Testis (tissue), 2 donors: ENCODE measurements at regions not wholly inside any gene's neighbourhood (a gene's known extent, or its start where the extent isn't known, plus 50 kb on each side); places are given as distances from the start of the nearest gene placed in this dataset.

ENCODE experiments used
- DNase-seq: peaks from one replicate; pipeline ENCODE4 v3.0.0-alpha.2; 2019
- H3K27ac ChIP-seq, 2 donors: fragments of 200-600 bp; sonication (generic); one replicate each; pipeline ENCODE4 v1.5.1; 2019
- H3K27me3 ChIP-seq: fragments of 200-600 bp; sonication (generic); one replicate; pipeline ENCODE4 v1.5.1; 2019
- H3K36me3 ChIP-seq: fragments of 200-600 bp; sonication (generic); one replicate; pipeline ENCODE4 v1.5.1; 2017; ENCODE audit warnings: low read depth; ENCODE audit errors: missing control alignments
- H3K4me1 ChIP-seq: fragments of 200-600 bp; sonication (generic); one replicate; pipeline ENCODE4 v1.5.1; 2019
- H3K4me3 ChIP-seq, 2 donors: fragments of 200-600 bp; sonication (generic); one replicate each; pipeline ENCODE4 v1.5.1; 2017 to 2019
- H3K9me3 ChIP-seq: fragments of 200-600 bp; sonication (generic); one replicate; pipeline ENCODE4 v1.5.1; 2017
- CTCF ChIP-seq, 3 experiments: fragments of 450-650 bp in 2 of 3; fragments of 200-600 bp in 1 of 3; sonication (generic) in 1 of 3; IDR thresholded peaks; one replicate each; pipeline ENCODE4 v1.5.1; 2016 to 2019; ENCODE audit warnings: antibody characterized with exemption in 3 of 3, mild to moderate bottlenecking in 2 of 3, moderate library complexity in 1 of 3
- POLR2A ChIP-seq: fragments of 450-650 bp; IDR thresholded peaks from one replicate; pipeline ENCODE4 v1.6.1; 2017; ENCODE audit warnings: antibody characterized with exemption, mild to moderate bottlenecking, moderate library complexity
- WGBS, 2 donors: methylation state at CpG; one replicate each; pipeline ENCODE4 v1.1.5; 2018; 5-methylcytosine and 5-hydroxymethylcytosine counted together
- intact Hi-C: fragments of 100-400 bp; cut with DNase I; formaldehyde crosslinking; loops from one replicate; pipeline ENCODE4 v1.15.1; 2023; ENCODE audit warnings: low total_unique reads

- no peak for TF ChIP-seq CTCF (IDR thresholded peaks at IDR 0.05)
- TF ChIP-seq POLR2A = no peak
Observed at GRCh38 chr5:155309021-155309746, 295.6 kb downstream of the KIF4B start.

GRCh38 chr5:155311721-155312120 lies 298.2 kb downstream of the KIF4B start:
- Histone ChIP-seq H3K36me3 (no peaks in the 10 kb centered on the region), H3K4me3 (no peak overlapping the region), H3K9me3 (no peaks in the 10 kb centered on the region), H3K27me3 (no peaks in the 10 kb centered on the region), H3K4me1 (no peaks in the 10 kb centered on the region), H3K27ac (no peak overlapping the region)
- DNase-seq = no peak
- intact Hi-C loops = no loop called here
- TF ChIP-seq CTCF (IDR thresholded peaks at IDR 0.05) (no peak), POLR2A (no peak)
- 65 to 73% methylated on average over 1 of the region's 1 CpG for WGBS, 2 donors

More at GRCh38 chr5:155309021-155309746, 295.6 kb downstream of the KIF4B start:
- H3K27ac ChIP-seq = no peak overlapping the region
- no peaks in the 10 kb centered on the region for H3K36me3 ChIP-seq
- no peak for DNase-seq
- intact Hi-C loops = no loop called here
- no peaks in the 10 kb centered on the region for H3K27me3 ChIP-seq
- H3K9me3 ChIP-seq = no peaks in the 10 kb centered on the region
- no peaks in the 10 kb centered on the region for H3K4me1 ChIP-seq
- no peak overlapping the region for H3K4me3 ChIP-seq
- 76 to 87% methylated on average over 4 of the region's 4 CpGs for WGBS, 2 donors

GRCh38 chr5:155313518-155313917 lies 300.0 kb downstream of the KIF4B start:
- TF ChIP-seq POLR2A (no peak), CTCF (IDR thresholded peaks at IDR 0.05) (no peak)
- no peak for DNase-seq
- H3K9me3 ChIP-seq = no peaks in the 10 kb centered on the region
- no peaks in the 10 kb centered on the region for H3K27me3 ChIP-seq
- H3K4me3 ChIP-seq = no peak overlapping the region
- no peaks in the 10 kb centered on the region for H3K36me3 ChIP-seq
- no peak overlapping the region for H3K27ac ChIP-seq
- 92 to 94% methylated on average over 2 of the region's 2 CpGs for whole genome bisulfite sequencing, 2 donors
- intact Hi-C loops = no loop called here
- H3K4me1 ChIP-seq = no peaks in the 10 kb centered on the region

- Histone ChIP-seq H3K9me3 (no peaks in the 10 kb centered on the region), H3K4me1 (no peaks in the 10 kb centered on the region), H3K27me3 (no peaks in the 10 kb centered on the region), H3K36me3 (no peaks in the 10 kb centered on the region), H3K27ac (no peak overlapping the region), H3K4me3 (no peak overlapping the region)
- intact Hi-C loops = no loop called here
- TF ChIP-seq POLR2A (no peak), CTCF (IDR thresholded peaks at IDR 0.05) (no peak)
- 82 to 84% methylated on average over 12 of the region's 12 CpGs for WGBS, 2 donors
- DNase-seq = no peak
Observed at GRCh38 chr5:155316070-155316714, 302.6 kb downstream of the KIF4B start.
